Osteoblast (primary cell): ENCODE measurements at regions not wholly inside any gene's neighbourhood (a gene's known extent, or its start where the extent isn't known, plus 50 kb on each side); places are given as distances from the start of the nearest gene placed in this dataset.

Experiments
- DNase-seq: peaks from one replicate; pipeline ENCODE4 v3.0.0; 2011; ENCODE audit warnings: low spot score, mixed read lengths; ENCODE audit not compliant: insufficient read length; ENCODE audit errors: missing footprints
- H2AFZ ChIP-seq: 2 replicates; pipeline ENCODE4 v1.6.0; 2011; ENCODE audit warnings: mild to moderate bottlenecking, low read length
- H3K27ac ChIP-seq: 2 replicates; pipeline ENCODE4 v1.5.1; 2011; ENCODE audit warnings: mild to moderate bottlenecking, low read depth, low read length, moderate library complexity
- H3K27me3 ChIP-seq: 2 replicates; pipeline ENCODE4 v1.6.0; 2012; ENCODE audit warnings: mild to moderate bottlenecking, control low read depth, inconsistent platforms, low read length, moderate library complexity; ENCODE audit not compliant: insufficient read depth
- H3K36me3 ChIP-seq: 2 replicates; pipeline ENCODE4 v1.5.1; 2011; ENCODE audit warnings: mild to moderate bottlenecking, low read length, control low read depth, moderate library complexity; ENCODE audit not compliant: insufficient read depth
- H3K4me1 ChIP-seq: 2 replicates; pipeline ENCODE4 v1.5.1; 2011; ENCODE audit warnings: mild to moderate bottlenecking, low read length, control low read depth, moderate library complexity; ENCODE audit not compliant: insufficient read depth
- H3K4me2 ChIP-seq: 2 replicates; pipeline ENCODE4 v1.6.0; 2011; ENCODE audit warnings: mild to moderate bottlenecking, low read length; ENCODE audit not compliant: insufficient read depth
- H3K4me3 ChIP-seq: fragments of 200-600 bp; sonication (generic); 3 replicates; pipeline ENCODE4 v1.5.1; 2012; ENCODE audit warnings: mild to moderate bottlenecking, low read length, inconsistent platforms; ENCODE audit not compliant: insufficient read depth
- H3K79me2 ChIP-seq: 2 replicates; pipeline ENCODE4 v1.6.0; 2012; ENCODE audit warnings: mild to moderate bottlenecking, low read length, control low read depth, inconsistent platforms; ENCODE audit not compliant: insufficient read depth
- H3K9me3 ChIP-seq: 2 replicates; pipeline ENCODE4 v1.5.1; 2011; ENCODE audit warnings: low read depth, low read length, control low read depth
- H4K20me1 ChIP-seq: 2 replicates; pipeline ENCODE4 v1.6.0; 2012; ENCODE audit warnings: mild to moderate bottlenecking, low read length, control low read depth; ENCODE audit not compliant: insufficient read depth
- CTCF ChIP-seq: IDR thresholded peaks from 2 replicates; pipeline ENCODE4 v1.5.1; 2011; ENCODE audit warnings: mild to moderate bottlenecking, low read depth, low read length, moderate library complexity; ENCODE audit errors: extremely low read depth

DNA sequence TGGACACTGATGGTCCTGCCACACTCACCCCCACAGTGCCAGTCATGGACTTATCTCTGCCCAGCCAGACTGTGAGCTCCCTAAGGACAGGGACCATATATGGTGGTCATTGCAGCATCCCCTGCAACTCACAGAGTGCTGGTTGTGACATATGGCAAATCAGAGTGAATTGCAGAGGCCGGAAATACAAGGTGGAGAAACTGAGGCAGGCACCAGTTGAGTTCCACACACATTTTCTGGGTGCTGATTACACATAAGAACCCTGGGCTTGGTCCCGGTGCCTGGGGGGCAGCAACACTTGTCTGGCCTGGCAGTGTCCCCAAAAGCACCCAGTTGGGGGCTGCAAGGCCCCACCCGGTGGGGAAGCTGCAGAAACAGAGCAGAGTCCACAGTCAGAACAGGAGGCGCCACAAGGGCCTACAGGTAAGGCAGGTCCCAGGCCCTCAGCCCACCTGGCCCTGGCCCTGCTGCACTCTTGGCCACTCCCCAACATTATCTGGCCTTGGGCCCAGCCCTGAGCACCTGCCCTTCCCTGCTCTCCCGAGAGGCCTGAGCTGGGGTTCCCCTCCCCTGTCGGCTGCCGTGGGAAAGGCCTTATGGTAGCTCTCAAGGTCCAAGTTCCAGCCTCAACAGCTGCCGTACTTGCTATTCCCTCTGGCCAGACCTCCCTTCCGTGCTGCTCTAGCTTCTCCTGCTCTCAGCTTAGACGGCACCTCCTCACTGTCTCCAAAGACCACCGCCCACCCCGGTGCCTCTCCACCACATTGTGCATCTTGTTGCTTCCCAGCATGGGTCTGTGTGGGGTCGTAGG, 140.8 kb upstream of the PTPN1 start:
- no peaks in the 10 kb centered on the region for H3K4me1 ChIP-seq
- DNase-seq, result no peak
- TF ChIP-seq CTCF, result no peak
- H3K27me3 ChIP-seq, result no peaks in the 10 kb centered on the region
- no peak overlapping the region for H3K27ac ChIP-seq
- H3K4me2 ChIP-seq, result no peak overlapping the region
- H3K4me3 ChIP-seq, result no peak overlapping the region
- H3K9me3 ChIP-seq, result no peaks in the 10 kb centered on the region
- no peaks in the 10 kb centered on the region for H4K20me1 ChIP-seq
- H3K79me2 ChIP-seq, result no peaks in the 10 kb centered on the region
- no peak overlapping the region for H2AFZ ChIP-seq
- no peaks in the 10 kb centered on the region for H3K36me3 ChIP-seq

DNA sequence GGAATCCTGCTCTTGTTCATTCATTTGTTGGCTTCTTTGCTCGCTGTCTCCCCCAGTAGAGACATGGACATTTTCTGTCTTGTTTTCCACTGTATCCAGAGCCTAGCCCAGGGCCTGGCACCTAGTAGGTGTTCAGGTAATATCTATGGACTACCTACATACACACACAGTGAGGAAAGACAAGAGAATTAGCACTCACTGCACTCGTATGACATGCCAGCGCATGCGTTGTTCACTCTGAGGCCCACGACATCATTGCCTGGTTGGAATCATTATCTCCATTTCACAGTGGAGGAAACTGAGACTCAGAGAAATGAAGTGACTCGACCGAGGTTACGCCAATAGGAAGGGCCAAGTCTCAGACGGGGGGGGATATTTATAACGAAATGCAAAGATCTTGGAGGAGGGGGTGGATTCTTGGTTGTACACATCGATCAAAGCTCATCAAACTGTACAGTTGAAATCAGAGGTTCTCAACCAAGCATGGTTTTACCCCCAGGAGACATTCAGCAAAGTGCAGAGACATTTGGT, 140.1 kb upstream of the PTPN1 start:
- H2AFZ ChIP-seq, result no peak overlapping the region
- no peaks in the 10 kb centered on the region for H3K4me1 ChIP-seq
- H3K27ac ChIP-seq, result no peak overlapping the region
- H3K36me3 ChIP-seq, result no peaks in the 10 kb centered on the region
- DNase-seq, result no peak
- H3K9me3 ChIP-seq, result no peaks in the 10 kb centered on the region
- no peaks in the 10 kb centered on the region for H3K27me3 ChIP-seq
- no peak for TF ChIP-seq CTCF
- no peak overlapping the region for H3K4me3 ChIP-seq
- H4K20me1 ChIP-seq, result no peaks in the 10 kb centered on the region
- no peaks in the 10 kb centered on the region for H3K79me2 ChIP-seq
- H3K4me2 ChIP-seq, result no peak overlapping the region

- Histone ChIP-seq H3K27me3 (no peaks in the 10 kb centered on the region), H4K20me1 (no peaks in the 10 kb centered on the region), H3K4me3 (no peak overlapping the region), H3K36me3 (no peaks in the 10 kb centered on the region), H3K27ac (no peak overlapping the region), H2AFZ (no peak overlapping the region), H3K4me2 (no peak overlapping the region), H3K9me3 (no peaks in the 10 kb centered on the region), H3K79me2 (no peaks in the 10 kb centered on the region), H3K4me1 (no peaks in the 10 kb centered on the region)
- DNase-seq, result no peak
- no peak for TF ChIP-seq CTCF
Measured at GRCh38 chr20:50371878-50372769, 138.1 kb upstream of the PTPN1 start.

DNA sequence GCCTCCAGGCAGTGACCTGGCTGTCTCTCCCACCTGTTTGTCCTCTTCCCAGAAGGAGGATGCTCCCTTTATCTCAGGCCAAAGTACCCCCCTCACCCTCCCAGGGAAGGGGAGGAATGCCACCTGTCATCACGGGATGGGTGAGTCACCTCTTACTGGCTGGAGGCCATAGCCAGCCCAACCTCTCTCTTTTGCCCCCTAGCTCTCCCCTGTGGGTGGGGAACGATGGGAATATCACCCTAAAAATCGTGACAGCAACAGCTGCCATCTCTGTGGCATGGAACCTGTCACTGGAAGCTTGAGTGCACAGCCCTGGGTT, 137.5 kb upstream of the PTPN1 start:
- Histone ChIP-seq H3K36me3 (no peaks in the 10 kb centered on the region), H3K27me3 (no peaks in the 10 kb centered on the region)
- TF ChIP-seq CTCF, result no peak

More for the DNA sequence above, 137.5 kb upstream of the PTPN1 start:
- no peak overlapping the region for H3K27ac ChIP-seq
- no peaks in the 10 kb centered on the region for H3K9me3 ChIP-seq
- no peaks in the 10 kb centered on the region for H4K20me1 ChIP-seq
- no peak overlapping the region for H3K4me2 ChIP-seq
- no peak overlapping the region for H2AFZ ChIP-seq
- no peaks in the 10 kb centered on the region for H3K79me2 ChIP-seq
- H3K4me3 ChIP-seq, result no peak overlapping the region
- no peak for DNase-seq
- no peaks in the 10 kb centered on the region for H3K4me1 ChIP-seq
